Tibial nerve (tissue), 4 donors: ENCODE measurements at regions not wholly inside any gene's neighbourhood (a gene's known extent, or its start where the extent isn't known, plus 50 kb on each side); places are given as distances from the start of the nearest gene placed in this dataset.

Experiments
- EP300 ChIP-seq, 2 donors: sonication (generic); formaldehyde crosslinking; IDR thresholded peaks; one replicate each; pipeline ENCODE4 v1.6.1; 2017; ENCODE audit warnings: antibody characterized with exemption in 2 of 2, mild to moderate bottlenecking in 1 of 2
- POLR2A ChIP-seq, 2 donors: fragments of 450-650 bp; IDR thresholded peaks; one replicate each; pipeline ENCODE4 v1.6.1; 2017; ENCODE audit warnings: antibody characterized with exemption in 2 of 2, mild to moderate bottlenecking in 2 of 2, moderate library complexity in 2 of 2
- TF ChIP-seq, protein P1 (sequence below), 5 experiments: fragments of 200-600 bp in 3 of 5; fragments of 450-650 bp in 2 of 5; sonication (generic) in 3 of 5; IDR thresholded peaks; one replicate each; pipeline ENCODE4 v1.5.1; 2016 to 2019; ENCODE audit warnings: antibody characterized with exemption in 5 of 5, mild to moderate bottlenecking in 3 of 5, moderate library complexity in 2 of 5

DNA sequence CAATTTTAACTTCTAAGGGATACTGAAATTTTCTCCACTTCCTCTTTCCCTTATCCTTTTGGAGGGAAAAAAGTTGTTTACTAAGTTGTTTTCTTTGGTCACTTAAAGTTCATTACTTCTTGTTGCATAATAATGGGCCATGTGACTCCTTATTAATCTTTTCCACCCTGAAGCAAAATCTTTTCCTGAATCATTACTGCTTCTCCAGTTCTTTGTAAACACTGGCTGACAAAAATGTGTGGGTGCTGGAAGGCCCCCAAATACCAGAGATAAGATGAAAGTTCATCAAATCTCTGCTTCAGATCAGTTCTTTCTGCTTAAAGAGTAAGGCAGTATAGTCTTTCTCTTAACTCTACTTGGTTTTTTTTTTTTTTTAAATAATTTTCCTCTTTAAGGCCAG, 108.9 kb upstream of the NHS start:
- no peak for TF ChIP-seq POLR2A (IDR thresholded peaks at IDR 0.05)
- TF ChIP-seq, protein P1, sequence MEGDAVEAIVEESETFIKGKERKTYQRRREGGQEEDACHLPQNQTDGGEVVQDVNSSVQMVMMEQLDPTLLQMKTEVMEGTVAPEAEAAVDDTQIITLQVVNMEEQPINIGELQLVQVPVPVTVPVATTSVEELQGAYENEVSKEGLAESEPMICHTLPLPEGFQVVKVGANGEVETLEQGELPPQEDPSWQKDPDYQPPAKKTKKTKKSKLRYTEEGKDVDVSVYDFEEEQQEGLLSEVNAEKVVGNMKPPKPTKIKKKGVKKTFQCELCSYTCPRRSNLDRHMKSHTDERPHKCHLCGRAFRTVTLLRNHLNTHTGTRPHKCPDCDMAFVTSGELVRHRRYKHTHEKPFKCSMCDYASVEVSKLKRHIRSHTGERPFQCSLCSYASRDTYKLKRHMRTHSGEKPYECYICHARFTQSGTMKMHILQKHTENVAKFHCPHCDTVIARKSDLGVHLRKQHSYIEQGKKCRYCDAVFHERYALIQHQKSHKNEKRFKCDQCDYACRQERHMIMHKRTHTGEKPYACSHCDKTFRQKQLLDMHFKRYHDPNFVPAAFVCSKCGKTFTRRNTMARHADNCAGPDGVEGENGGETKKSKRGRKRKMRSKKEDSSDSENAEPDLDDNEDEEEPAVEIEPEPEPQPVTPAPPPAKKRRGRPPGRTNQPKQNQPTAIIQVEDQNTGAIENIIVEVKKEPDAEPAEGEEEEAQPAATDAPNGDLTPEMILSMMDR (IDR thresholded peaks at IDR 0.05), result no peak
- TF ChIP-seq EP300 (IDR thresholded peaks at IDR 0.05), result no peak
